ENCODE measurements at regions not wholly inside any gene's neighbourhood (a gene's known extent, or its start where the extent isn't known, plus 50 kb on each side); places are given as distances from the start of the nearest gene placed in this dataset.

DNA sequence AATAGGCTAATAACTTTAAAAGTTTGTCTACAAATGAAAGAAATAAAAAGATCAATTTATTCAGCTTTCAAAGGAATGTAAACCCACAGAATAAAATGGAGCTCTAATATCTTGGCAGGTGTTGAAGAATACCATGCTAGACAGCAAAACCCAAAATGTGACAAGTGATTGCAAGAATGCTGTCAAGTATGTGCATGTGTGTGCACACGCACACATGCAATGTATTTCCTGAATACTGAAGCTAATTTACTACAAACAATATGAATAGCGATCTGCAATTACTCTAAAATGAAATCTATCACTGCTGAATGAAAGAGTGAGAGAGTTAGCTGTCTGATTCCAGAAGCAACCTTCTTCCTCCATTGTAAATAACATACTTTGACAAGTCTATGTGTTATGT is 179.2 kb upstream of the HSF2 start:
- 27% methylated on average over 2 of the region's 2 CpGs for WGBS (ENCODE audit: insufficient coverage, insufficient replicate concordance, low lambda C conversion rate, missing lambda C conversion rate)
- no peaks in the 10 kb centered on the region for H3K36me3 ChIP-seq (ENCODE audit: control insufficient read depth in 2 of 2, insufficient read depth in 2 of 2, low read length in 1 of 2)
- BruUV-seq (replicated peaks) = no TSS peak
- H3K9me3 ChIP-seq (replicated peaks; ENCODE audit: control insufficient read depth, insufficient read depth, low read length) = no peaks in the 10 kb centered on the region
- DNase-seq (ENCODE audit: low read depth, low spot score) (no peak), ATAC-seq (no peak), FAIRE-seq (no peak)
- H2AFZ ChIP-seq (ENCODE audit: control insufficient read depth, low read depth, low read length) = no peak overlapping the region
- ChIA-PET RAD21 (ENCODE audit: unreplicated experiment) (no interaction called here), CTCF (no interaction called here), SMC1A (ENCODE audit: uncharacterized antibody, unreplicated experiment) (interaction anchor here (0.9 kb wide), 1 partner anchor 8 kb away, joined by 3 read pairs; no protein-coding TSS in a partner anchor), POLR2A (no interaction called here)
- no peaks in the 10 kb centered on the region for H3K79me2 ChIP-seq (ENCODE audit: control insufficient read depth, insufficient read depth, low read length)
- no peaks in the 10 kb centered on the region for H3K27me3 ChIP-seq (replicated peaks in 1 of 2; ENCODE audit: control insufficient read depth in 2 of 2, insufficient read depth in 2 of 2, low read length in 1 of 2)
- no peaks in the 10 kb centered on the region for H4K20me1 ChIP-seq (ENCODE audit: control insufficient read depth, insufficient read depth)
- in situ Hi-C loops (cut with MboI) = no loop called here
- intact Hi-C loops (cut with micrococcal nuclease; ENCODE audit: unreplicated experiment) = no loop called here
- no peak overlapping the region for H3K27ac ChIP-seq (ENCODE audit: control insufficient read depth, insufficient read depth)
- no peaks in the 10 kb centered on the region for H3K4me1 ChIP-seq (ENCODE audit: control insufficient read depth, insufficient read depth, low read length)
- no peak overlapping the region for H3K4me3 ChIP-seq
- H3K9ac ChIP-seq (ENCODE audit: control insufficient read depth, insufficient read depth, low read length) = no peak overlapping the region
- H3K4me2 ChIP-seq (ENCODE audit: control insufficient read depth, insufficient read depth) = no peak overlapping the region
- TF ChIP-seq HDGF (IDR thresholded peaks at IDR 0.05) (no peak), TCF3 (IDR thresholded peaks at IDR 0.05; ENCODE audit: borderline replicate concordance, insufficient read depth, low read depth, low read length) (no peak), POU2F2 (IDR thresholded peaks at IDR 0.05; ENCODE audit: borderline replicate concordance, low read depth, low read length) (no peak), JUND (IDR thresholded peaks at IDR 0.05; ENCODE audit: low read depth, low read length) (no peak), FOS (IDR thresholded peaks at IDR 0.05; ENCODE audit: borderline replicate concordance, extremely low read depth, insufficient read length) (no peak), NFYA (IDR thresholded peaks at IDR 0.05; ENCODE audit: borderline replicate concordance, low read depth, low read length) (no peak), SUPT20H (IDR thresholded peaks at IDR 0.05; ENCODE audit: borderline replicate concordance, control insufficient read depth, low read depth, low read length) (no peak), IKZF2 (IDR thresholded peaks at IDR 0.05) (no peak), KLF5 (IDR thresholded peaks at IDR 0.05; ENCODE audit: partially characterized antibody) (no peak), RAD21 (IDR thresholded peaks at IDR 0.05; ENCODE audit: insufficient read depth, low read depth, low read length) (no peak)
- TF ChIP-seq, protein P1, sequence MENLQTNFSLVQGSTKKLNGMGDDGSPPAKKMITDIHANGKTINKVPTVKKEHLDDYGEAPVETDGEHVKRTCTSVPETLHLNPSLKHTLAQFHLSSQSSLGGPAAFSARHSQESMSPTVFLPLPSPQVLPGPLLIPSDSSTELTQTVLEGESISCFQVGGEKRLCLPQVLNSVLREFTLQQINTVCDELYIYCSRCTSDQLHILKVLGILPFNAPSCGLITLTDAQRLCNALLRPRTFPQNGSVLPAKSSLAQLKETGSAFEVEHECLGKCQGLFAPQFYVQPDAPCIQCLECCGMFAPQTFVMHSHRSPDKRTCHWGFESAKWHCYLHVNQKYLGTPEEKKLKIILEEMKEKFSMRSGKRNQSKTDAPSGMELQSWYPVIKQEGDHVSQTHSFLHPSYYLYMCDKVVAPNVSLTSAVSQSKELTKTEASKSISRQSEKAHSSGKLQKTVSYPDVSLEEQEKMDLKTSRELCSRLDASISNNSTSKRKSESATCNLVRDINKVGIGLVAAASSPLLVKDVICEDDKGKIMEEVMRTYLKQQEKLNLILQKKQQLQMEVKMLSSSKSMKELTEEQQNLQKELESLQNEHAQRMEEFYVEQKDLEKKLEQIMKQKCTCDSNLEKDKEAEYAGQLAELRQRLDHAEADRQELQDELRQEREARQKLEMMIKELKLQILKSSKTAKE (IDR thresholded peaks at IDR 0.05; ENCODE audit: low read depth, poor library complexity, severe bottlenecking) = no peak
- TF ChIP-seq, protein P2, sequence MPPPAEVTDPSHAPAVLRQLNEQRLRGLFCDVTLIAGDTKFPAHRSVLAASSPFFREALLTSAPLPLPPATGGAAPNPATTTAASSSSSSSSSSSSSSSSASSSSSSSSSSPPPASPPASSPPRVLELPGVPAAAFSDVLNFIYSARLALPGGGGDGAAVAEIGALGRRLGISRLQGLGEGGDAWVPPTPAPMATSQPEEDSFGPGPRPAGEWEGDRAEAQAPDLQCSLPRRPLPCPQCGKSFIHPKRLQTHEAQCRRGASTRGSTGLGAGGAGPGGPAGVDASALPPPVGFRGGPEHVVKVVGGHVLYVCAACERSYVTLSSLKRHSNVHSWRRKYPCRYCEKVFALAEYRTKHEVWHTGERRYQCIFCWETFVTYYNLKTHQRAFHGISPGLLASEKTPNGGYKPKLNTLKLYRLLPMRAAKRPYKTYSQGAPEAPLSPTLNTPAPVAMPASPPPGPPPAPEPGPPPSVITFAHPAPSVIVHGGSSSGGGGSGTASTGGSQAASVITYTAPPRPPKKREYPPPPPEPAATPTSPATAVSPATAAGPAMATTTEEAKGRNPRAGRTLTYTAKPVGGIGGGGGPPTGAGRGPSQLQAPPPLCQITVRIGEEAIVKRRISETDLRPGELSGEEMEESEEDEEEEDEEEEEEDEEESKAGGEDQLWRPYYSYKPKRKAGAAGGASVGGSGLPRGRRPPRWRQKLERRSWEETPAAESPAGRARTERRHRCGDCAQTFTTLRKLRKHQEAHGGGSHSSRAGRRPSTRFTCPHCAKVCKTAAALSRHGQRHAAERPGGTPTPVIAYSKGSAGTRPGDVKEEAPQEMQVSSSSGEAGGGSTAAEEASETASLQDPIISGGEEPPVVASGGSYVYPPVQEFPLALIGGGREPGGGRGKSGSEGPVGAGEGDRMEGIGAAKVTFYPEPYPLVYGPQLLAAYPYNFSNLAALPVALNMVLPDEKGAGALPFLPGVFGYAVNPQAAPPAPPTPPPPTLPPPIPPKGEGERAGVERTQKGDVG (CRISPR knock-in tag; IDR thresholded peaks at IDR 0.05) = no peak
- TF ChIP-seq, protein P3, sequence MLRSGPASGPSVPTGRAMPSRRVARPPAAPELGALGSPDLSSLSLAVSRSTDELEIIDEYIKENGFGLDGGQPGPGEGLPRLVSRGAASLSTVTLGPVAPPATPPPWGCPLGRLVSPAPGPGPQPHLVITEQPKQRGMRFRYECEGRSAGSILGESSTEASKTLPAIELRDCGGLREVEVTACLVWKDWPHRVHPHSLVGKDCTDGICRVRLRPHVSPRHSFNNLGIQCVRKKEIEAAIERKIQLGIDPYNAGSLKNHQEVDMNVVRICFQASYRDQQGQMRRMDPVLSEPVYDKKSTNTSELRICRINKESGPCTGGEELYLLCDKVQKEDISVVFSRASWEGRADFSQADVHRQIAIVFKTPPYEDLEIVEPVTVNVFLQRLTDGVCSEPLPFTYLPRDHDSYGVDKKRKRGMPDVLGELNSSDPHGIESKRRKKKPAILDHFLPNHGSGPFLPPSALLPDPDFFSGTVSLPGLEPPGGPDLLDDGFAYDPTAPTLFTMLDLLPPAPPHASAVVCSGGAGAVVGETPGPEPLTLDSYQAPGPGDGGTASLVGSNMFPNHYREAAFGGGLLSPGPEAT (IDR thresholded peaks at IDR 0.05; ENCODE audit: low read depth) = no peak
- TF ChIP-seq, protein P4, sequence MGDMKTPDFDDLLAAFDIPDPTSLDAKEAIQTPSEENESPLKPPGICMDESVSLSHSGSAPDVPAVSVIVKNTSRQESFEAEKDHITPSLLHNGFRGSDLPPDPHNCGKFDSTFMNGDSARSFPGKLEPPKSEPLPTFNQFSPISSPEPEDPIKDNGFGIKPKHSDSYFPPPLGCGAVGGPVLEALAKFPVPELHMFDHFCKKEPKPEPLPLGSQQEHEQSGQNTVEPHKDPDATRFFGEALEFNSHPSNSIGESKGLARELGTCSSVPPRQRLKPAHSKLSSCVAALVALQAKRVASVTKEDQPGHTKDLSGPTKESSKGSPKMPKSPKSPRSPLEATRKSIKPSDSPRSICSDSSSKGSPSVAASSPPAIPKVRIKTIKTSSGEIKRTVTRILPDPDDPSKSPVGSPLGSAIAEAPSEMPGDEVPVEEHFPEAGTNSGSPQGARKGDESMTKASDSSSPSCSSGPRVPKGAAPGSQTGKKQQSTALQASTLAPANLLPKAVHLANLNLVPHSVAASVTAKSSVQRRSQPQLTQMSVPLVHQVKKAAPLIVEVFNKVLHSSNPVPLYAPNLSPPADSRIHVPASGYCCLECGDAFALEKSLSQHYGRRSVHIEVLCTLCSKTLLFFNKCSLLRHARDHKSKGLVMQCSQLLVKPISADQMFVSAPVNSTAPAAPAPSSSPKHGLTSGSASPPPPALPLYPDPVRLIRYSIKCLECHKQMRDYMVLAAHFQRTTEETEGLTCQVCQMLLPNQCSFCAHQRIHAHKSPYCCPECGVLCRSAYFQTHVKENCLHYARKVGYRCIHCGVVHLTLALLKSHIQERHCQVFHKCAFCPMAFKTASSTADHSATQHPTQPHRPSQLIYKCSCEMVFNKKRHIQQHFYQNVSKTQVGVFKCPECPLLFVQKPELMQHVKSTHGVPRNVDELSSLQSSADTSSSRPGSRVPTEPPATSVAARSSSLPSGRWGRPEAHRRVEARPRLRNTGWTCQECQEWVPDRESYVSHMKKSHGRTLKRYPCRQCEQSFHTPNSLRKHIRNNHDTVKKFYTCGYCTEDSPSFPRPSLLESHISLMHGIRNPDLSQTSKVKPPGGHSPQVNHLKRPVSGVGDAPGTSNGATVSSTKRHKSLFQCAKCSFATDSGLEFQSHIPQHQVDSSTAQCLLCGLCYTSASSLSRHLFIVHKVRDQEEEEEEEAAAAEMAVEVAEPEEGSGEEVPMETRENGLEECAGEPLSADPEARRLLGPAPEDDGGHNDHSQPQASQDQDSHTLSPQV (IDR thresholded peaks at IDR 0.05) = no peak

Measured in GM12878 (cell line).